Left lung (tissue), 4 donors: ENCODE measurements at regions not wholly inside any gene's neighbourhood (a gene's known extent, or its start where the extent isn't known, plus 50 kb on each side); places are given as distances from the start of the nearest gene placed in this dataset.

Source experiments
- ATAC-seq: fragments of 200-7000 bp; cut with Tn5 transposase; one replicate; pipeline ENCODE4 v1.9.1; 2020; ENCODE audit warnings: moderate library complexity
- DNase-seq, 4 donors: peaks; one replicate each; pipeline ENCODE4 v3.0.0-alpha.2; 2013 to 2020
- H3K27ac ChIP-seq, 2 donors: fragments of 200-600 bp; sonication (generic) in 1 of 2; one replicate each; pipeline versions ENCODE4 v1.5.0 to v1.8.0; 2020 to 2021
- H3K27me3 ChIP-seq, 2 donors: fragments of 200-600 bp; sonication (generic) in 1 of 2; one replicate each; pipeline versions ENCODE4 v1.5.0 to v1.8.0; 2020 to 2021
- H3K36me3 ChIP-seq, 2 donors: fragments of 200-600 bp; sonication (generic) in 1 of 2; one replicate each; pipeline versions ENCODE4 v1.5.0 to v1.8.0; 2020 to 2021
- H3K4me1 ChIP-seq, 2 donors: fragments of 200-600 bp; one replicate each; pipeline ENCODE4 v1.8.0; 2021
- H3K4me3 ChIP-seq, 2 donors: fragments of 200-600 bp; sonication (generic) in 1 of 2; one replicate each; pipeline versions ENCODE4 v1.5.0 to v1.8.0; 2020 to 2021; ENCODE audit warnings: mild to moderate bottlenecking in 1 of 2
- H3K9me3 ChIP-seq, 2 donors: fragments of 200-600 bp; sonication (generic) in 1 of 2; one replicate each; pipeline versions ENCODE4 v1.5.0 to v1.8.0; 2020 to 2021
- intact Hi-C, 2 donors: fragments of 100-400 bp; cut with DNase I; formaldehyde crosslinking; loops; one replicate each; pipeline versions ENCODE4 v1.11.2 to v1.14.2; 2022
- TF ChIP-seq, protein P1 (sequence below), 2 donors: fragments of 200-600 bp; sonication (generic) in 1 of 2; IDR thresholded peaks; one replicate each; pipeline versions ENCODE4 v1.5.0 to v1.8.0; 2021; ENCODE audit warnings: antibody characterized with exemption in 2 of 2
- donor health status: DM: no; HTN: yes; CAD: no.
- donor health status: DM: no; HTN: no; CAD: no.

- TF ChIP-seq, protein P1, sequence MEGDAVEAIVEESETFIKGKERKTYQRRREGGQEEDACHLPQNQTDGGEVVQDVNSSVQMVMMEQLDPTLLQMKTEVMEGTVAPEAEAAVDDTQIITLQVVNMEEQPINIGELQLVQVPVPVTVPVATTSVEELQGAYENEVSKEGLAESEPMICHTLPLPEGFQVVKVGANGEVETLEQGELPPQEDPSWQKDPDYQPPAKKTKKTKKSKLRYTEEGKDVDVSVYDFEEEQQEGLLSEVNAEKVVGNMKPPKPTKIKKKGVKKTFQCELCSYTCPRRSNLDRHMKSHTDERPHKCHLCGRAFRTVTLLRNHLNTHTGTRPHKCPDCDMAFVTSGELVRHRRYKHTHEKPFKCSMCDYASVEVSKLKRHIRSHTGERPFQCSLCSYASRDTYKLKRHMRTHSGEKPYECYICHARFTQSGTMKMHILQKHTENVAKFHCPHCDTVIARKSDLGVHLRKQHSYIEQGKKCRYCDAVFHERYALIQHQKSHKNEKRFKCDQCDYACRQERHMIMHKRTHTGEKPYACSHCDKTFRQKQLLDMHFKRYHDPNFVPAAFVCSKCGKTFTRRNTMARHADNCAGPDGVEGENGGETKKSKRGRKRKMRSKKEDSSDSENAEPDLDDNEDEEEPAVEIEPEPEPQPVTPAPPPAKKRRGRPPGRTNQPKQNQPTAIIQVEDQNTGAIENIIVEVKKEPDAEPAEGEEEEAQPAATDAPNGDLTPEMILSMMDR (IDR thresholded peaks at IDR 0.05) = no peak
- Histone ChIP-seq H3K27ac (no peak overlapping the region), H3K27me3 (no peaks in the 10 kb centered on the region), H3K36me3 (no peaks in the 10 kb centered on the region), H3K4me3 (no peak overlapping the region), H3K9me3 (no peaks in the 10 kb centered on the region), H3K4me1 (no peaks in the 10 kb centered on the region)
- ATAC-seq (no peak), DNase-seq (no peak)
- intact Hi-C loops = no loop called here
These were observed 816.3 kb upstream of the SEMA6D start for GRCh38 chr15:46901001-46901400.

DNA sequence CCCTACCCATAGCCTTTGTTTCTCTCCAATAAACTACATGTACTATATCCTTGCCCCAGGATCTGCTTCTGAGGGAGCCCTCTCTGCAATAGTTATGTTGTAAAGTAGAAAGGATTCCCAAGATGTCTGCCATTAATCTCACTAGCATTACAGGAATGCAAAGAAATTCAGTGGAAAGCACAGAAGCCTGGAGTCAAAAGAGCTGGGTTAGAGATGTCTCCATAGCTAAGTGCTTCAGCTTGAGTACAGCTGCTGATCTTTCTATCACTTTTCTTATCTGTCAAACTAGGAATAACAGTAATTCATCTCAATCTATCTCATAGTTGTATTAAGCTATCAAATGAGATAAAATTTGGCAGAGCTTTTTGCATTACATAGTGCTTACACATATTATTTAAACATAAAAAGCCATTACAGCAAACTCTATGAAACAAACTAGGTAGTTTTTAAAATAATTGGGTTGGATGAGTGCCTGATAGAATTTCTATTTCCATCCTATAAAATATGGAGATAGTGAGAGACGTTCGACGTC is 799.5 kb upstream of the SEMA6D start:
- Histone ChIP-seq H3K4me1 (no peaks in the 10 kb centered on the region), H3K27me3 (no peaks in the 10 kb centered on the region), H3K9me3 (peaks cover 0 to 5% of the 10 kb centered on the region in 2 donors), H3K27ac (no peak overlapping the region), H3K4me3 (no peak overlapping the region), H3K36me3 (no peaks in the 10 kb centered on the region)
- no peak for DNase-seq
- no peak for ATAC-seq
- intact Hi-C loops = no loop called here
- TF ChIP-seq, protein P1 (IDR thresholded peaks at IDR 0.05) = no peak

DNA sequence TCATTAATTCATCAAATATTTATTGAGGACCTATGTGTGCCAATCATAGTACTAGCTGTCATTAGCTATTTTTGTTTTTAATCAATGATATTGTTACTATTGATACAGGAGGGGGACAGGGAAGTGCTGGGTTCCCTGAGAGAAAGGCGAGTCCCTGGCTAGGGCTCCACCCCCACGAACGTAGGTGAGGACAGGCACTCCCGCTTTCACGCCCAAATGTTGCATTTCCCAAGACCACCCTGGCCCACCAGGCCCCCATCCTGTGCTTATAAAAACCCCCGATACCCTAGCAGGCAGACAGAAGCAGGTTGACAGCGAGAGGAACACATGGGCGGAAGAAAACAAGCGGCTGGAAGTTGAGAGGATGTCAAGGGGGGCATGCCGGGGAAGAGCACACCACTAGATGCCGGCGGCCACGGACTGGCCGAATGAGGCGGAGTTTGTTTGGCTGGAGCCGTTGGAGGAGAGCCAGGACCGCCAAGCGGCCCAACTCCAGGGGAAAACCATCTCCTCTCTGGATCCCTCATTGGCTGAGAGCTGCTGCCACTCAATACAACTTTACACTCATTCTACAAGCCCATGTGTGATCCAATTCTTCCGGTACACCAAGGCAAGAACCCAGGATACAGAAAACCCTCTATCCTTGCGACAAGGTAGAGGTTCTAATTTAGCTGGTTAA is 798.7 kb upstream of the SEMA6D start:
- no peaks in the 10 kb centered on the region for H3K36me3 ChIP-seq
- no peak for ATAC-seq
- H3K4me3 ChIP-seq = no peak overlapping the region
- DNase-seq = peak in 1 of 4 donors; percentile 53
- no peaks in the 10 kb centered on the region for H3K27me3 ChIP-seq
- no peaks in the 10 kb centered on the region for H3K4me1 ChIP-seq
- peaks cover 0 to 4% of the 10 kb centered on the region in 2 donors for H3K9me3 ChIP-seq
- no peak overlapping the region for H3K27ac ChIP-seq
- TF ChIP-seq, protein P1 (IDR thresholded peaks at IDR 0.05) = no peak
- intact Hi-C loops = no loop called here

DNA sequence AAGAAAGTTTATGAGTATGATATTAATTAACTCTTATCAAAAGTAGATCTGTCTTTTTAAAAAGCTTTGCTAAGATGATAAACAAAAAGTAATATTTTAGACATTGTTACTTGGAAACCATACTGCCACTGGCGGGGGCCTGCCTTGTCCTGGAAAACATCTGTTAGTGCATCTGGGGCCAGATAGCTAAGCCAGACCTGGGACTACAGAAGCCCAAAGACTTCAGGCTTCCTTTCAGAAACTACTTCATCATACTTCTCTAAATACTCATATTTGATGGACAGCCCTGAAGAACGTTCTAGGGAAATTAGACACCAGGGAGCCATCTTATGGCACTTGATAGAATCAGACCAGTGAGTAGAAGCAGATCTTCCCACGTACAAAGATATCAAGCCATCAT is 795.4 kb upstream of the SEMA6D start:
- Histone ChIP-seq H3K27ac (no peak overlapping the region), H3K4me3 (no peak overlapping the region), H3K27me3 (no peaks in the 10 kb centered on the region), H3K4me1 (no peaks in the 10 kb centered on the region), H3K9me3 (no peaks in the 10 kb centered on the region), H3K36me3 (no peaks in the 10 kb centered on the region)
- DNase-seq (no peak), ATAC-seq (no peak)
- intact Hi-C loops = no loop called here
- TF ChIP-seq, protein P1 (IDR thresholded peaks at IDR 0.05) = no peak

DNA sequence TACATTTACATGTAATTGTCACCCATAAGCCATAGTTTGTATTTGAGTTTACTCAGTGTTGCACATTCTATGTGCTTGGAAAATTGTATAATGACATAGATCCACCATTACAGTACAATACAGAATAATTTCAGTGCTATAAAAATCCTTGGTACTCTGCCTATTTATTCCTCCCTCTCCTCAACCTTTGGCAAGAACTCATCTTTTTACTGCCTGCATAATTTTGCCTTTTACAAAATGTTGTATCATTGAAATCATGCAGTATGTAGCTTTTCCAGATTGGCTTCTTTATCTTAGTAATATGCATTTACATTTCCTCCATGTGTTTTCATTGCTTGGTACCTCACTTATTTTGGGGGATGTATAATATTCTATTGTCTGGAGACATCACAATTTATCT is 786.9 kb upstream of the SEMA6D start:
- H3K4me1 ChIP-seq = no peaks in the 10 kb centered on the region
- no peaks in the 10 kb centered on the region for H3K27me3 ChIP-seq
- H3K27ac ChIP-seq = no peak overlapping the region
- H3K4me3 ChIP-seq = no peak overlapping the region
- ATAC-seq (no peak), DNase-seq (no peak)
- intact Hi-C loops = no loop called here
- H3K36me3 ChIP-seq = no peaks in the 10 kb centered on the region
- TF ChIP-seq, protein P1 (IDR thresholded peaks at IDR 0.05) = no peak
- peaks cover 0 to 2% of the 10 kb centered on the region in 2 donors for H3K9me3 ChIP-seq
